GM12874 (cell line): ENCODE measurements at regions not wholly inside any gene's neighbourhood (a gene's known extent, or its start where the extent isn't known, plus 50 kb on each side); places are given as distances from the start of the nearest gene placed in this dataset.

ENCODE experiments used
- CTCF ChIP-seq: IDR thresholded peaks from 2 replicates; pipeline ENCODE4 v1.5.1; 2011; ENCODE audit warnings: low read depth, mild to moderate bottlenecking, control low read depth, low read length, moderate library complexity; ENCODE audit not compliant: insufficient read depth

GRCh38 chr2:43059183-43059897 lies 167.1 kb downstream of the ZFP36L2 start:
- no peak for TF ChIP-seq CTCF

- TF ChIP-seq CTCF, result no peak
Observed at GRCh38 chr2:43058726-43059110, 167.7 kb downstream of the ZFP36L2 start.

GRCh38 chr2:43057742-43058725 lies 168.4 kb downstream of the ZFP36L2 start:
- TF ChIP-seq CTCF, result no peak

GRCh38 chr2:43057026-43057741 lies 169.2 kb downstream of the ZFP36L2 start:
- no peak for TF ChIP-seq CTCF

- TF ChIP-seq CTCF, result no peak
Observed at GRCh38 chr2:43055985-43056384, 170.4 kb downstream of the ZFP36L2 start.

- no peak for TF ChIP-seq CTCF
Observed at GRCh38 chr2:43055086-43055912, 171.1 kb downstream of the ZFP36L2 start.
